Activated naive CD8-positive, alpha-beta T cell treated with anti-CD3 and anti-CD28 coated beads for 36 hours (primary cell): ENCODE measurements at regions not wholly inside any gene's neighbourhood (a gene's known extent, or its start where the extent isn't known, plus 50 kb on each side); places are given as distances from the start of the nearest gene placed in this dataset.

Source experiments
- DNase-seq: peaks from one replicate; pipeline ENCODE4 v3.0.0; 2021
- H3K27ac Mint-ChIP-seq: one replicate; pipeline ENCODE4 v1.8.0; 2022; ENCODE audit warnings: mild to moderate bottlenecking, moderate library complexity, mixed read lengths
- H3K27me3 Mint-ChIP-seq: one replicate; pipeline ENCODE4 v1.8.0; 2022; ENCODE audit warnings: mild to moderate bottlenecking, mixed read lengths
- H3K36me3 Mint-ChIP-seq: one replicate; pipeline ENCODE4 v1.8.0; 2021; ENCODE audit warnings: mild to moderate bottlenecking, mixed read lengths
- H3K4me1 Mint-ChIP-seq: one replicate; pipeline ENCODE4 v1.8.0; 2021; ENCODE audit warnings: mixed read lengths
- H3K4me3 Mint-ChIP-seq: one replicate; pipeline ENCODE4 v1.8.0; 2022; ENCODE audit warnings: mild to moderate bottlenecking, moderate library complexity, mixed read lengths
- H3K9me3 Mint-ChIP-seq: one replicate; pipeline ENCODE4 v1.8.0; 2022; ENCODE audit warnings: mixed read lengths

GRCh38 chr20:22495172-22495571 lies 89.2 kb downstream of the FOXA2 start:
- no peaks in the 10 kb centered on the region for H3K27me3 Mint-ChIP-seq
- H3K36me3 Mint-ChIP-seq: no peaks in the 10 kb centered on the region
- H3K4me1 Mint-ChIP-seq: no peaks in the 10 kb centered on the region
- no peak for DNase-seq
- no peak overlapping the region for H3K4me3 Mint-ChIP-seq
- H3K27ac Mint-ChIP-seq: no peak overlapping the region
- peaks cover 1% of the 10 kb centered on the region for H3K9me3 Mint-ChIP-seq

DNA sequence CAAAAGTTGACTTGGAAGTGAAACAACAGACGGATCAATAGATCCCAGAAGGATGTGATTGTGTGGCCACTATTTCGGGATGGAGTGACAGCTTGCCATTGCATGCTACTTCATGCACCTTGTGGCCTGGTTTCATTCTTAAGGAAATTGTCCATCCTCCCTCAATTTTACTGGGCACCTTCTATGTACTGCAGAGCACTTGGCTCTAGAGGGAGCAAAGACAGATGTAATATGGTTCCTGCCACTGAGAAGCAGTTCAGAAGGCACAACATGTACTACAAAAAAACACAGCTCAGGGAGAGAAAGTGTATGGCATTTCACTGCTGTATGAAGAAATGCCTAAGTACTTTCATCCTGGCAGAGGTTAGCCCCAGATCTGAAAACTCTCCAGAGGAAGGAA lies 91.9 kb downstream of the FOXA2 start:
- Mint-ChIP-seq H3K4me3 (no peak overlapping the region), H3K9me3 (peaks cover 1% of the 10 kb centered on the region), H3K27ac (no peak overlapping the region), H3K4me1 (no peaks in the 10 kb centered on the region), H3K27me3 (peaks cover 5% of the 10 kb centered on the region), H3K36me3 (no peaks in the 10 kb centered on the region)
- DNase-seq: no peak

DNA sequence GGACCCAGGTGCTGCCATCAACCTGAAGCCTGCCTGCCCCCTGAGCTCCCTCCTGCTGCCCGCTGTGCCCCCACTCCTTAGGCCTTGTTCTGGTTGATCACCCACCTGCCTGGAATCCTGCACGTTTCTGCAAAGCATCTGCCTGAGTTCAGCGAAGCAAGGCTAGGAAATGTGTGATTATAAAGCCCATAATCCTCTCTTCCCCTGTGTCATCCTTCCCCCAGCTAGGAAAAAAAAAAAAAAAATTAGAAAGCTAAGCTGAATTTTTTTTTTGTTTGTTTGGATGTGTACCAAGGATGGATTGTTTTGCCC lies 93.2 kb downstream of the FOXA2 start:
- peaks cover 1% of the 10 kb centered on the region for H3K9me3 Mint-ChIP-seq
- H3K27me3 Mint-ChIP-seq: peaks cover 5% of the 10 kb centered on the region
- no peak overlapping the region for H3K27ac Mint-ChIP-seq
- no peaks in the 10 kb centered on the region for H3K4me1 Mint-ChIP-seq
- no peak for DNase-seq
- no peaks in the 10 kb centered on the region for H3K36me3 Mint-ChIP-seq
- no peak overlapping the region for H3K4me3 Mint-ChIP-seq

DNA sequence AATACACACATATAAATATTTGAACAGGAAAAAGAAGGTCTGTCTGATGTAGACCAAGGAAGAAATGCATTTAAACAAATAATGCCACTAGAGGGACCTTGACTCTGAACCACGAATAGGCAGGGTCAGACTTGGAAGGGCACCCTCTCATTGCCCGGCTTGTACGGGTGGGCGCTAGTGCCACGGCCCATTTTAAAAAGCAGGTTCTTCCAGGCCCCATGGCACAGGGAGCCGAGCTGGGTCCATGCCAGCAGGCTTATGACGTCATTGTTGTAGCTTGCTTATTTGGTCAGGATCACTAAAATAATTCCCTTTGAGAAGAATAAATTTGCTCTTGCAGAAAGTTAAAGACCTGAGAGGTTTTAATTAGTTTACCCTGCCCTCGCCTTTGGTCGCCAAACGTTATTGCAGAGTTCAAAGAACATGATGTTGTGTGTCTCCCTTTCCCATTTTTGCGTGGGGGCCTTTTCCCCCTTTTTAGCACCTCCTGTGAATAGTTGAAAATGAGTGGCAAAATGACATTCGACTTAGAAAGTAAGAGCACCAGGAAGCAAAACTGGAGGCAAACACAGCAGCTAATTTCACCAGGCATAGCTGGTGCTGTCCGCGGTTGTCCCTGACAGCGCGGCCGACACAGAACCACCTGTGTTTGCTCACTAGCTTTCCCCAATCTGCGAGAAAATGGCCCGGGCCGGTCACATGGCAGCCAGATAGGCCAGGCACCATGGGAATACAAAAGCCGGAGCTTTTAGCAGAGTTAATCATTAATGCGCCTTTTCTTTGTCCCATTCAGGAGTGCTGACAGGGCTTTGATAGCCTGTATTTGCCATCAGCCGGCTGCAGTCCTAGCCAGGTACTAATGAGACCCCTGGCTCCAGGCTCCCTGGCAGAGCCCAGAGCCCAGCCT lies 93.8 kb downstream of the FOXA2 start:
- H3K36me3 Mint-ChIP-seq: no peaks in the 10 kb centered on the region

GRCh38 chr20:22489626-22490286 lies 94.6 kb downstream of the FOXA2 start:
- Mint-ChIP-seq H3K36me3 (no peaks in the 10 kb centered on the region), H3K4me1 (no peaks in the 10 kb centered on the region), H3K27ac (no peak overlapping the region), H3K4me3 (no peak overlapping the region), H3K9me3 (peaks cover 1% of the 10 kb centered on the region), H3K27me3 (peaks cover 5% of the 10 kb centered on the region)
- no peak for DNase-seq

More for the DNA sequence above, 93.8 kb downstream of the FOXA2 start:
- peaks cover 5% of the 10 kb centered on the region for H3K27me3 Mint-ChIP-seq
- peaks cover 1% of the 10 kb centered on the region for H3K9me3 Mint-ChIP-seq
- H3K27ac Mint-ChIP-seq: no peak overlapping the region
- no peak for DNase-seq
- H3K4me1 Mint-ChIP-seq: no peaks in the 10 kb centered on the region
- no peak overlapping the region for H3K4me3 Mint-ChIP-seq

GRCh38 chr20:22480336-22480735 lies 104.0 kb downstream of the FOXA2 start:
- Mint-ChIP-seq H3K27ac (no peak overlapping the region), H3K4me1 (no peaks in the 10 kb centered on the region), H3K27me3 (peaks cover 7% of the 10 kb centered on the region), H3K36me3 (no peaks in the 10 kb centered on the region), H3K9me3 (peaks cover 10% of the 10 kb centered on the region), H3K4me3 (no peak overlapping the region)
- no peak for DNase-seq

DNA sequence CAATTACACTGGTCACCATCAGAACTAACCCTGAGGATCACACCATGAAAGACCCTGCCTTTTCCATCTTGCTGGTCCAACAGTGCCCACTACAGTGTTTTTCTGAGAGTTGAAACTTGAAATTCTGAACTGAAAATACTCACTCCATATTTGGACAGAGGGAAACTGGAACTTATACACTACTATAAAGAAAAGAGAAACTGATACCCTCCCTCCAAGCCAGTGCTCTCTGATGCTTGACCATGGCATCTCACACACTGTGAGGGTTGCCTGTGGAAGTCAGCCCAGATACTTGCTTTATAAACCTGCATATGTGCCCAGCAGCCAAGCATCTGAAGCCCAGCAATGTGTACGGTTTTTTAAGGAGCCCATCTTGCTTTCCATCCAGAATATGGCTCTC lies 108.7 kb downstream of the FOXA2 start:
- H3K36me3 Mint-ChIP-seq: no peaks in the 10 kb centered on the region
- H3K4me1 Mint-ChIP-seq: no peaks in the 10 kb centered on the region
- no peak overlapping the region for H3K4me3 Mint-ChIP-seq
- H3K27me3 Mint-ChIP-seq: peaks cover 7% of the 10 kb centered on the region
- peaks cover 15% of the 10 kb centered on the region for H3K9me3 Mint-ChIP-seq
- DNase-seq: no peak
- H3K27ac Mint-ChIP-seq: no peak overlapping the region

GRCh38 chr20:22474224-22474623 lies 110.1 kb downstream of the FOXA2 start:
- no peaks in the 10 kb centered on the region for H3K4me1 Mint-ChIP-seq
- H3K4me3 Mint-ChIP-seq: no peak overlapping the region
- H3K27me3 Mint-ChIP-seq: peaks cover 7% of the 10 kb centered on the region
- no peak overlapping the region for H3K27ac Mint-ChIP-seq
- no peak for DNase-seq
- H3K9me3 Mint-ChIP-seq: peaks cover 15% of the 10 kb centered on the region
- no peaks in the 10 kb centered on the region for H3K36me3 Mint-ChIP-seq

GRCh38 chr20:22473293-22473692 lies 111.1 kb downstream of the FOXA2 start:
- Mint-ChIP-seq H3K9me3 (peaks cover 10% of the 10 kb centered on the region), H3K4me1 (no peaks in the 10 kb centered on the region), H3K27ac (no peak overlapping the region), H3K4me3 (no peak overlapping the region), H3K36me3 (no peaks in the 10 kb centered on the region), H3K27me3 (peaks cover 3% of the 10 kb centered on the region)
- DNase-seq: no peak

GRCh38 chr20:22472447-22473100 lies 111.8 kb downstream of the FOXA2 start:
- no peak for DNase-seq
- peaks cover 5% of the 10 kb centered on the region for H3K9me3 Mint-ChIP-seq
- no peaks in the 10 kb centered on the region for H3K36me3 Mint-ChIP-seq
- H3K4me1 Mint-ChIP-seq: no peaks in the 10 kb centered on the region
- H3K4me3 Mint-ChIP-seq: no peak overlapping the region
- no peak overlapping the region for H3K27ac Mint-ChIP-seq
- H3K27me3 Mint-ChIP-seq: peaks cover 3% of the 10 kb centered on the region

- no peak overlapping the region for H3K27ac Mint-ChIP-seq
- H3K27me3 Mint-ChIP-seq: no peaks in the 10 kb centered on the region
- no peak overlapping the region for H3K4me3 Mint-ChIP-seq
- H3K4me1 Mint-ChIP-seq: no peaks in the 10 kb centered on the region
- no peak for DNase-seq
- peaks cover 9% of the 10 kb centered on the region for H3K9me3 Mint-ChIP-seq
- H3K36me3 Mint-ChIP-seq: no peaks in the 10 kb centered on the region
Measured at GRCh38 chr20:22471156-22471836, 113.1 kb downstream of the FOXA2 start.

- Mint-ChIP-seq H3K4me3 (no peak overlapping the region), H3K9me3 (peaks cover 9% of the 10 kb centered on the region), H3K4me1 (no peaks in the 10 kb centered on the region), H3K27ac (no peak overlapping the region), H3K27me3 (peaks cover 4% of the 10 kb centered on the region), H3K36me3 (no peaks in the 10 kb centered on the region)
- no peak for DNase-seq
Measured at GRCh38 chr20:22470620-22471026, 113.7 kb downstream of the FOXA2 start.

- Mint-ChIP-seq H3K27ac (no peak overlapping the region), H3K36me3 (no peaks in the 10 kb centered on the region), H3K4me1 (no peaks in the 10 kb centered on the region), H3K9me3 (peaks cover 3% of the 10 kb centered on the region), H3K4me3 (no peak overlapping the region), H3K27me3 (peaks cover 11% of the 10 kb centered on the region)
- DNase-seq: no peak
Measured at GRCh38 chr20:22466447-22467171, 117.8 kb downstream of the FOXA2 start.

DNA sequence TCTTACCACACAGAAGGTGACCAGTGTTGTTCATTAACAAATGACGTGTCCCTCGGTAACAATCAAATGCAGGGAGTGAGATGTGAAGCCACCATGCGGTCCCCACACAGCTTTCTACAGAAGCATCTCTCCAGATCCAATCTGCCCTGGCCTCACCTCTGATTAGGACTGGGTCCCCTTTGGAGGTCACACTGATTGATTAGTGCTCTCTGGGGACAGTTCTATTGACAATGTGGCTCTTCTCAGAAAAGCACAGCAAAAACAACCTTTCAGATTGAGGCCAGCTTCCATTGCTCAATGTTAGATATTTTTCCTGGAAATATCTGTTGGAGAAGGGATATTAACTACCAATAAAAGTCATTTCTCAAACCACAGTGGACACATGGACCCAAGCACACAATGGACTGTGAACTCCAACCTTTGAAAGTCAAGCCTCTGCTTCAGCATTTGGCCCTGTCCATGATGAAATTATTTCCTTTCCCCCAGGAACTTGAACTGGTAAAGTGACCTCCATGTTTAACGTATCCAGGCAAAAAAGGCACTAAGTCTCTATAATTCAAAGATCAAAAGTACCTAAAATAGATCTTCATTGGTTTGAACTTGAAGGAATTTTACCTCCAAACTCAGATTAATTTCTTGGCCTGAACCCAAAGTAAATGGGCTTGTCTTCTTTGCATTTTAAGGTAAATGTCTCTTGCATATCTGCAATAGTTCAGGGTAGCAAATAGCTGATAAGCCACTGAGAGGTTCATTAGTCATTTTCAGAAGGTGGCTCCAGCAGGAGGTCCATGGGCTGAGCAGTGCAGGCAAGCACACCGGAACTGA lies 118.5 kb downstream of the FOXA2 start:
- Mint-ChIP-seq H3K27me3 (peaks cover 11% of the 10 kb centered on the region), H3K4me1 (no peaks in the 10 kb centered on the region), H3K36me3 (no peaks in the 10 kb centered on the region), H3K4me3 (no peak overlapping the region), H3K27ac (no peak overlapping the region), H3K9me3 (peaks cover 3% of the 10 kb centered on the region)
- no peak for DNase-seq
